HEK293T (cell line): ENCODE measurements at regions not wholly inside any gene's neighbourhood (a gene's known extent, or its start where the extent isn't known, plus 50 kb on each side); places are given as distances from the start of the nearest gene placed in this dataset.

Experiments
- BHLHE40 ChIP-seq: fragments of 450-650 bp; IDR thresholded peaks from 2 replicates; pipeline ENCODE4 v1.6.1; 2016; ENCODE audit warnings: mild to moderate bottlenecking, moderate library complexity, borderline replicate concordance
- FOXK2 ChIP-seq: fragments of 450-650 bp; IDR thresholded peaks from 2 replicates; pipeline ENCODE4 v1.6.1; 2016; ENCODE audit warnings: mild to moderate bottlenecking
- LEF1 ChIP-seq: fragments of 450-650 bp; IDR thresholded peaks from 2 replicates; pipeline ENCODE4 v1.6.1; 2017; ENCODE audit warnings: mild to moderate bottlenecking, borderline replicate concordance
- PKNOX1 ChIP-seq: fragments of 450-650 bp; IDR thresholded peaks from 2 replicates; pipeline ENCODE4 v1.6.1; 2016
- SP1 ChIP-seq: fragments of 450-650 bp; IDR thresholded peaks from 2 replicates; pipeline ENCODE4 v1.6.1; 2017
- SUZ12 ChIP-seq: fragments of 450-650 bp; IDR thresholded peaks from 2 replicates; pipeline ENCODE4 v1.6.1; 2016; ENCODE audit warnings: mild to moderate bottlenecking
- ZNF384 ChIP-seq: fragments of 450-650 bp; IDR thresholded peaks from 2 replicates; pipeline ENCODE4 v1.6.1; 2016

DNA sequence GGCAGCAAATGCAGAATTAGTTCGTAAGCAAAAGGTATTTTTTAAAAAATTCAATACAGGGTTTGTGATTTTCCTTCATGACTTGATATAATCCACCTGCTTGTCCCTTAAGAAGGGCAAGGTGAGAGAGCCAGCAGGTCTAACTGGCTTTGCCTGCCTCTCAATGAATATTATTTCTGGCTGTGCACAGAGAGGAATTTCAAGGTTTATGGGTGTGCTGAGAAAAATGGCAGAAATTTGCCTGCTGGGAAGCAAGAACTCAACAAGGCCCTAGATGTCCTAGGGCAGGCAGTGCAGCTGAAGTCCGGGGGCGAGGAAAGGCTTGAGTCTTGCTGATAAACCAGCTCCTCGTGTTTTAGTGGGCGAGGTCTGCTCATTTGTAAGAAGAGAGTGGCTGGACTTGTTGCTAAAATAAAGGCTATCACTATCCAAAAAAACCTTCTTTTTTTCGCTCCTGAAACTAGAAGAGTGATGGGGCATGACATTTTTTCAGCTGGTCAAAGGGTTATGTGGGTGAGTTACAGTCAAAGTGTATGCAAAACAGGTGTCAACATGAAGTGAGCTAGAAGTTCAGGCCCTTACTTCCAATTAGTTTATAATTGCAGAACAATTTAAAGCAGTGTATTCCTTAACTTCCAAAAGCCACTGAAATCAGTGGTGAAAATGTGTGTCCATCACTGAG lies 385.8 kb upstream of the KLF6 start:
- no peak for TF ChIP-seq BHLHE40
- no peak for TF ChIP-seq SUZ12
- TF ChIP-seq PKNOX1, result no peak
- no peak for TF ChIP-seq FOXK2
- no peak for TF ChIP-seq LEF1
- TF ChIP-seq SP1, result no peak
- TF ChIP-seq ZNF384, result no peak
